Naive thymus-derived CD4-positive, alpha-beta T cell (primary cell): ENCODE measurements at regions not wholly inside any gene's neighbourhood (a gene's known extent, or its start where the extent isn't known, plus 50 kb on each side); places are given as distances from the start of the nearest gene placed in this dataset.

Source experiments
- ATAC-seq: fragments of 150-1000 bp; cut with Tn5 transposase; 2 replicates; pipeline ENCODE4 v1.10.0; 2021; ENCODE audit warnings: mild to moderate bottlenecking, moderate library complexity
- CTCF ChIA-PET: fragments of 350-600 bp; sonication (Branson Sonifier 250); formaldehyde crosslinking; loops from one replicate; lab custom pipeline; 2021; ENCODE audit warnings: antibody characterized with exemption; lab: Charles Lee
- POLR2A ChIA-PET: fragments of 350-600 bp; sonication (Branson Sonifier 250); formaldehyde crosslinking; loops from one replicate; lab custom pipeline; 2021; ENCODE audit warnings: antibody characterized with exemption, inconsistent platforms; lab: Charles Lee
- DNase-seq, 9 donors: peaks; one replicate each; pipeline versions ENCODE4 v3.0.0 to v3.0.0-alpha.2; 2020 to 2022; ENCODE audit warnings: mixed read lengths in 1 of 9
- H3K27ac ChIP-seq: one replicate; pipeline ENCODE4 v1.7.0; 2013; ENCODE audit warnings: mild to moderate bottlenecking, low read depth, low read length, moderate library complexity
- H3K27me3 ChIP-seq, 2 donors: one replicate each; pipeline ENCODE4 v1.7.0; 2013; ENCODE audit warnings: low read length in 2 of 2, mild to moderate bottlenecking in 2 of 2, moderate library complexity in 2 of 2; ENCODE audit not compliant: control insufficient read depth in 2 of 2, insufficient read depth in 2 of 2
- H3K36me3 ChIP-seq, 3 experiments: 1 replicate in 2 of 3; 2 replicates in 1 of 3; pipeline ENCODE4 v1.7.0; 2013; ENCODE audit warnings: low read length in 3 of 3, mild to moderate bottlenecking in 3 of 3, moderate library complexity in 1 of 3; ENCODE audit not compliant: insufficient read depth in 3 of 3, control insufficient read depth in 2 of 3
- H3K4me1 ChIP-seq, 2 donors: one replicate each; pipeline ENCODE4 v1.7.0; 2013; ENCODE audit warnings: low read length in 2 of 2, mild to moderate bottlenecking in 2 of 2, moderate library complexity in 1 of 2; ENCODE audit not compliant: control insufficient read depth in 2 of 2, insufficient read depth in 2 of 2
- H3K4me3 ChIP-seq: 2 replicates; pipeline ENCODE4 v1.7.0; 2013; ENCODE audit warnings: mild to moderate bottlenecking, low read length
- H3K9me3 ChIP-seq, 3 experiments: 1 replicate in 2 of 3; 2 replicates in 1 of 3; pipeline ENCODE4 v1.7.0; 2013; ENCODE audit warnings: low read length in 3 of 3; ENCODE audit not compliant: control insufficient read depth in 2 of 3
- H3K27ac Mint-ChIP-seq, 9 donors: one replicate each; pipeline ENCODE4 v1.8.0; 2020 to 2022; ENCODE audit warnings: mixed read lengths in 9 of 9, mild to moderate bottlenecking in 8 of 9, moderate library complexity in 5 of 9, inconsistent platforms in 2 of 9
- H3K27me3 Mint-ChIP-seq, 5 donors: one replicate each; pipeline ENCODE4 v1.8.0; 2021 to 2022; ENCODE audit warnings: mixed read lengths in 5 of 5, mild to moderate bottlenecking in 1 of 5
- H3K36me3 Mint-ChIP-seq, 5 donors: one replicate each; pipeline ENCODE4 v1.8.0; 2020 to 2022; ENCODE audit warnings: mixed read lengths in 5 of 5, mild to moderate bottlenecking in 3 of 5, inconsistent platforms in 1 of 5
- H3K4me1 Mint-ChIP-seq, 7 donors: one replicate each; pipeline ENCODE4 v1.8.0; 2020 to 2022; ENCODE audit warnings: mixed read lengths in 7 of 7, mild to moderate bottlenecking in 3 of 7, inconsistent platforms in 1 of 7
- H3K4me3 Mint-ChIP-seq, 10 donors: one replicate each; pipeline ENCODE4 v1.8.0; 2020 to 2022; ENCODE audit warnings: mild to moderate bottlenecking in 10 of 10, mixed read lengths in 10 of 10, moderate library complexity in 6 of 10, inconsistent platforms in 2 of 10
- H3K9me3 Mint-ChIP-seq, 11 donors: one replicate each; pipeline ENCODE4 v1.8.0; 2020 to 2022; ENCODE audit warnings: mixed read lengths in 11 of 11, mild to moderate bottlenecking in 4 of 11, inconsistent platforms in 1 of 11, moderate library complexity in 1 of 11
- intact Hi-C, 2 donors: fragments of 100-400 bp; cut with micrococcal nuclease; formaldehyde crosslinking; loops; one replicate each; pipeline ENCODE4 v1.15.1; 2023

DNA sequence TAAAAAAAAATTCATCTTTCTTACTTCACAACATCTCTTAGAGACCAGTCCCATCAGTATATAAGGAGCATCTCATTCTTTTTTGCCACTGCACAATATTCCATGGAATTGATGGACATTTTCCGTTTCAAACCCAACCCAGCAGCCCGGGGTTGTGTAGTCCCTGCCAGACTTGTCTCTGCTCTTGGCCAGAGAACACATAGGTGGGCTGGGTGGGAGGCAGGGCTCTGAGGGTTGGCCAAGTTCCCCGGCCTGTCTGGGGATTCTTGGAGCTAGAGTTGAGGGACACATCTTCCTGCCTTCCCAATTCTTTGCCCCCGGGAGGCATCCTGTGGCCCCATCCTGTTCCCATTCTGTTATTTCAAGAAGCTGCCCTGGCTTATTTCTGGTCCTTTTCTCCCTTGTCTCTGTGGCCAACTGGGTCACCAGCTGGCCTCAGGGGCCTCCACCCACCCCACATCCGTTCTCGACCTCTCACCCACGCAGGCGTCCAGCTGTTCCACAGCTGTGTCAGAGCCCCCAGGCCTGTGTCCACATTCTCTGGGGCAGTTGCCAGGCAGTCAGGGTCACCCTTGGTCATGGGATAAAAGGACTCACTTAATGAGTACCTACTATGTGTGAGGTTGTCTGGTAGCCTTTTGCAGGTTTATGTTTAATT, 52.0 kb upstream of the CCDC63 start:
- Mint-ChIP-seq H3K27ac (peak overlapping the region in 1 of 9 donors; percentile 51), H3K36me3 (peaks cover 0 to 4% (median 0%) of the 10 kb centered on the region in 5 donors), H3K27me3 (no peaks in the 10 kb centered on the region), H3K9me3 (peaks cover 0 to 7% (median 3%) of the 10 kb centered on the region in 11 donors), H3K4me1 (peaks cover 0 to 10% (median 4%) of the 10 kb centered on the region in 7 donors), H3K4me3 (no peak overlapping the region)
- Histone ChIP-seq H3K9me3 (no peaks in the 10 kb centered on the region), H3K4me3 (no peak overlapping the region), H3K27me3 (no peaks in the 10 kb centered on the region), H3K4me1 (no peaks in the 10 kb centered on the region), H3K27ac (no peak overlapping the region), H3K36me3 (no peaks in the 10 kb centered on the region)
- no peak for DNase-seq
- CTCF ChIA-PET: no interaction called here
- intact Hi-C loops: no loop called here
- POLR2A ChIA-PET: no interaction called here
- no peak for ATAC-seq

DNA sequence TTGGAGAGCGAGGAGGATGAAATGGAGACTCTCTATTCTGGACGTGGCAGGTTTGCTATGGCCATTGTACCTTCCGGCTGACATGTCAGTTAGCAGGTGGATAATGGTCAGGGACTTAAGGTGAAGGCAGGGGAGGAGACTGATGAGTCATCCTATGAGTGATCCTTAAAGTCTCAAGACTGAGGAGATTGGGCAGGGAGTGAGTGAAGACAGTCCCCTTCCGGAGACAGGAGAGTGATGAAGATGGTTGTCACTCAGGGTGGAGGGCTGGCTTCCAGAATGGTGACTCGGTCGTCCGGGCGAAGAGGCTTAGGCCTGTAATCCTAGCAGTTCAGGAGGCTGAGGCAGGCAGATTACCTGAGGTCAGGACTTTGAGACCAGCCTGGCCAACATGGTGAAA, 49.8 kb upstream of the CCDC63 start:
- no peaks in the 10 kb centered on the region for H3K27me3 ChIP-seq
- no peak for ATAC-seq
- H3K27ac Mint-ChIP-seq: no peak overlapping the region
- H3K4me3 Mint-ChIP-seq: no peak overlapping the region
- peaks cover 0 to 6% (median under 1%) of the 10 kb centered on the region in 7 donors for H3K4me1 Mint-ChIP-seq
- peaks cover 0 to 9% (median 3%) of the 10 kb centered on the region in 5 donors for H3K36me3 Mint-ChIP-seq
- ChIA-PET CTCF (no interaction called here), POLR2A (interaction anchor here (0.6 kb wide), 1 partner anchor 142 kb away, joined by 5 read pairs; no protein-coding TSS in a partner anchor)
- H3K4me3 ChIP-seq: no peak overlapping the region
- no peaks in the 10 kb centered on the region for H3K4me1 ChIP-seq
- H3K27ac ChIP-seq: no peak overlapping the region
- H3K36me3 ChIP-seq: no peaks in the 10 kb centered on the region
- H3K9me3 Mint-ChIP-seq: peaks cover 0 to 20% (median 11%) of the 10 kb centered on the region in 11 donors
- H3K27me3 Mint-ChIP-seq: no peaks in the 10 kb centered on the region
- intact Hi-C loops: no loop called here
- H3K9me3 ChIP-seq: no peaks in the 10 kb centered on the region
- DNase-seq: no peak
